HepG2 (cell line): ENCODE measurements at regions not wholly inside any gene's neighbourhood (a gene's known extent, or its start where the extent isn't known, plus 50 kb on each side); places are given as distances from the start of the nearest gene placed in this dataset.

Experiments
- FOXP1 ChIP-seq, 2 experiments: fragments of 450-650 bp in 1 of 2; IDR thresholded peaks; 2 replicates each; pipeline ENCODE4 v1.6.1; 2017 to 2018; ENCODE audit warnings: antibody characterized with exemption in 1 of 2
- HNRNPUL1 ChIP-seq: fragments of 200-400 bp; formaldehyde crosslinking; IDR thresholded peaks from 2 replicates; pipeline ENCODE4 v1.6.1; 2017; ENCODE audit warnings: low read depth, mild to moderate bottlenecking, low read length, moderate library complexity
- JUNB ChIP-seq: sonication (generic); formaldehyde crosslinking; IDR thresholded peaks from 2 replicates; pipeline ENCODE4 v1.8.0; 2022; ENCODE audit warnings: missing genetic modification reagents, mild to moderate bottlenecking, borderline replicate concordance
- KAT7 ChIP-seq: IDR thresholded peaks from 2 replicates; pipeline ENCODE4 v1.6.1; 2018; ENCODE audit warnings: borderline replicate concordance, missing compliant biosample characterization
- MTA3 ChIP-seq: sonication (generic); formaldehyde crosslinking; IDR thresholded peaks from 2 replicates; pipeline ENCODE4 v1.4.0; 2020; ENCODE audit warnings: missing genetic modification reagents
- MZF1 ChIP-seq: sonication (generic); formaldehyde crosslinking; IDR thresholded peaks from 2 replicates; pipeline ENCODE4 v1.8.1; 2023; ENCODE audit warnings: mild to moderate bottlenecking, missing genetic modification reagents, borderline replicate concordance
- RARG ChIP-seq: sonication (generic); formaldehyde crosslinking; IDR thresholded peaks from 2 replicates; pipeline ENCODE4 v1.4.0; 2020; ENCODE audit warnings: low read depth, mild to moderate bottlenecking, missing genetic modification reagents
- SIN3B ChIP-seq: fragments of 150-350 bp; IDR thresholded peaks from 2 replicates; pipeline ENCODE4 v1.6.1; 2014; ENCODE audit warnings: low read length
- SP4 ChIP-seq: sonication (generic); formaldehyde crosslinking; IDR thresholded peaks from 2 replicates; pipeline ENCODE4 v1.8.1; 2023; ENCODE audit warnings: mild to moderate bottlenecking, missing genetic modification reagents
- YY1 ChIP-seq: IDR thresholded peaks from 2 replicates; pipeline ENCODE4 v1.6.1; 2011; ENCODE audit warnings: low read length, low read depth, moderate library complexity, mild to moderate bottlenecking; ENCODE audit not compliant: insufficient read depth, insufficient replicate concordance
- ZBTB42 ChIP-seq: sonication (generic); formaldehyde crosslinking; IDR thresholded peaks from 2 replicates; pipeline ENCODE4 v1.5.0; 2020; ENCODE audit warnings: mild to moderate bottlenecking, missing genetic modification reagents
- ZNF343 ChIP-seq: sonication (generic); formaldehyde crosslinking; IDR thresholded peaks from 2 replicates; pipeline ENCODE4 v1.4.0; 2020; ENCODE audit warnings: mild to moderate bottlenecking, missing genetic modification reagents
- ZNF383 ChIP-seq: sonication (generic); formaldehyde crosslinking; IDR thresholded peaks from 2 replicates; pipeline ENCODE4 v1.4.0; 2020; ENCODE audit warnings: missing genetic modification reagents, mild to moderate bottlenecking, borderline replicate concordance
- ZNF543 ChIP-seq: sonication (generic); formaldehyde crosslinking; IDR thresholded peaks from 2 replicates; pipeline ENCODE4 v1.4.0; 2020; ENCODE audit warnings: mild to moderate bottlenecking, missing genetic modification reagents
- ZNF772 ChIP-seq: sonication (generic); formaldehyde crosslinking; IDR thresholded peaks from 2 replicates; pipeline ENCODE4 v1.5.0; 2020; ENCODE audit warnings: mild to moderate bottlenecking, missing genetic modification reagents
- ZNF792 ChIP-seq: IDR thresholded peaks from 2 replicates; pipeline ENCODE4 v1.6.1; 2016
- TF ChIP-seq, protein P1 (sequence below): sonication (generic); formaldehyde crosslinking; IDR thresholded peaks from 2 replicates; pipeline ENCODE4 v1.5.0; 2020; ENCODE audit warnings: missing genetic modification reagents, mild to moderate bottlenecking, borderline replicate concordance
- TF ChIP-seq, protein P2 (sequence below): IDR thresholded peaks from 2 replicates; pipeline ENCODE4 v1.6.1; 2018; ENCODE audit warnings: missing genetic modification reagents, mild to moderate bottlenecking, missing compliant biosample characterization
- TF ChIP-seq, protein P3 (sequence below): sonication (generic); formaldehyde crosslinking; conservative IDR thresholded peaks from 2 replicates; pipeline ENCODE4 v1.5.0; 2020; ENCODE audit warnings: missing genetic modification reagents
- TF ChIP-seq, protein P4 (sequence below): sonication (generic); formaldehyde crosslinking; IDR thresholded peaks from 2 replicates; pipeline ENCODE4 v1.4.0; 2020; ENCODE audit warnings: mild to moderate bottlenecking, missing genetic modification reagents
- TF ChIP-seq, protein P5 (sequence below): sonication (generic); IDR thresholded peaks from 2 replicates; pipeline ENCODE4 v1.6.1; 2016; ENCODE audit warnings: low read depth, borderline replicate concordance
- TF ChIP-seq, protein P6 (sequence below): sonication (generic); formaldehyde crosslinking; IDR thresholded peaks from 2 replicates; pipeline ENCODE4 v1.8.1; 2022; ENCODE audit warnings: mild to moderate bottlenecking, missing genetic modification reagents
- TF ChIP-seq, protein P7 (sequence below): sonication (generic); formaldehyde crosslinking; IDR thresholded peaks from 2 replicates; pipeline ENCODE4 v1.4.0; 2020; ENCODE audit warnings: missing genetic modification reagents

DNA sequence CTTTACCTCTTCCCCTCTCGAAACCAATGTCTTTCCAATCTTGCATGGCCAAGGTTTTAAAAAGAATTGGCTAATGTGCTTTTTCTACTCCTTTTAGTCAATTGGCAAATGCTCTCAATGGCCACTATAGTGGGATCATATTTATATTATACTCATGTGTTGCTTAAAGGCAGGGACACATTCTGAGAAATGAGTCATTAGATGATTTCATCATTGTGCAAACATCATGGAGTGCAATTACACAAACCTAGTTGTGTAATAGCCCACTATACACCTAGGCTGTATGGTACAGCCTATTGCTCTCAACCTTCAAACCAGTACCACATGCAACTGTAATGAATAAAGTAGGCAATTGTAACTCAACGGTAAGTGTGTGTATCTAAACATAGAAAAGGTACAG, 180.9 kb downstream of the HS3ST3A1 start (continued):
- TF ChIP-seq, protein P1, sequence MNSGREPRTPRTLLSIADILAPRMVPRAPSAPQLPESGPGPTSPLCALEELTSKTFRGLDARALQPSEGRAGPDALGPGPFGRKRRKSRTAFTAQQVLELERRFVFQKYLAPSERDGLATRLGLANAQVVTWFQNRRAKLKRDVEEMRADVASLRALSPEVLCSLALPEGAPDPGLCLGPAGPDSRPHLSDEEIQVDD (CRISPR knock-in tag) = no peak
- TF ChIP-seq SP4 (CRISPR knock-in tag) (no peak), ZNF772 (CRISPR knock-in tag) (no peak), SIN3B (no peak), MTA3 (CRISPR knock-in tag) (no peak), ZNF383 (CRISPR knock-in tag) (no peak), HNRNPUL1 (no peak), ZBTB42 (CRISPR knock-in tag) (no peak), KAT7 (CRISPR knock-in tag) (no peak), FOXP1 (IDR thresholded peaks at IDR 0.05) (no peak), FOXP1 (CRISPR knock-in tag; IDR thresholded peaks at IDR 0.05) (peak; percentile 88), ZNF792 (peak; percentile 93; the same call in 1 of the 2 replicates), ZNF543 (CRISPR knock-in tag) (no peak), MZF1 (CRISPR knock-in tag) (no peak), YY1 (no peak), RARG (CRISPR knock-in tag) (no peak), JUNB (CRISPR knock-in tag) (peak; percentile 98), ZNF343 (no peak)
- TF ChIP-seq, protein P2, sequence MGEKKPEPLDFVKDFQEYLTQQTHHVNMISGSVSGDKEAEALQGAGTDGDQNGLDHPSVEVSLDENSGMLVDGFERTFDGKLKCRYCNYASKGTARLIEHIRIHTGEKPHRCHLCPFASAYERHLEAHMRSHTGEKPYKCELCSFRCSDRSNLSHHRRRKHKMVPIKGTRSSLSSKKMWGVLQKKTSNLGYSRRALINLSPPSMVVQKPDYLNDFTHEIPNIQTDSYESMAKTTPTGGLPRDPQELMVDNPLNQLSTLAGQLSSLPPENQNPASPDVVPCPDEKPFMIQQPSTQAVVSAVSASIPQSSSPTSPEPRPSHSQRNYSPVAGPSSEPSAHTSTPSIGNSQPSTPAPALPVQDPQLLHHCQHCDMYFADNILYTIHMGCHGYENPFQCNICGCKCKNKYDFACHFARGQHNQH = no peak; the same call in 1 of the 2 replicates
- TF ChIP-seq, protein P3, sequence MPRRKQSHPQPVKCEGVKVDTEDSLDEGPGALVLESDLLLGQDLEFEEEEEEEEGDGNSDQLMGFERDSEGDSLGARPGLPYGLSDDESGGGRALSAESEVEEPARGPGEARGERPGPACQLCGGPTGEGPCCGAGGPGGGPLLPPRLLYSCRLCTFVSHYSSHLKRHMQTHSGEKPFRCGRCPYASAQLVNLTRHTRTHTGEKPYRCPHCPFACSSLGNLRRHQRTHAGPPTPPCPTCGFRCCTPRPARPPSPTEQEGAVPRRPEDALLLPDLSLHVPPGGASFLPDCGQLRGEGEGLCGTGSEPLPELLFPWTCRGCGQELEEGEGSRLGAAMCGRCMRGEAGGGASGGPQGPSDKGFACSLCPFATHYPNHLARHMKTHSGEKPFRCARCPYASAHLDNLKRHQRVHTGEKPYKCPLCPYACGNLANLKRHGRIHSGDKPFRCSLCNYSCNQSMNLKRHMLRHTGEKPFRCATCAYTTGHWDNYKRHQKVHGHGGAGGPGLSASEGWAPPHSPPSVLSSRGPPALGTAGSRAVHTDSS (CRISPR knock-in tag) = no peak
- TF ChIP-seq, protein P4, sequence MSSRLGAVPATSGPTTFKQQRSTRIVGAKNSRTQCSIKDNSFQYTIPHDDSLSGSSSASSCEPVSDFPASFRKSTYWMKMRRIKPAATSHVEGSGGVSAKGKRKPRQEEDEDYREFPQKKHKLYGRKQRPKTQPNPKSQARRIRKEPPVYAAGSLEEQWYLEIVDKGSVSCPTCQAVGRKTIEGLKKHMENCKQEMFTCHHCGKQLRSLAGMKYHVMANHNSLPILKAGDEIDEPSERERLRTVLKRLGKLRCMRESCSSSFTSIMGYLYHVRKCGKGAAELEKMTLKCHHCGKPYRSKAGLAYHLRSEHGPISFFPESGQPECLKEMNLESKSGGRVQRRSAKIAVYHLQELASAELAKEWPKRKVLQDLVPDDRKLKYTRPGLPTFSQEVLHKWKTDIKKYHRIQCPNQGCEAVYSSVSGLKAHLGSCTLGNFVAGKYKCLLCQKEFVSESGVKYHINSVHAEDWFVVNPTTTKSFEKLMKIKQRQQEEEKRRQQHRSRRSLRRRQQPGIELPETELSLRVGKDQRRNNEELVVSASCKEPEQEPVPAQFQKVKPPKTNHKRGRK (CRISPR knock-in tag) = no peak
- TF ChIP-seq, protein P5, sequence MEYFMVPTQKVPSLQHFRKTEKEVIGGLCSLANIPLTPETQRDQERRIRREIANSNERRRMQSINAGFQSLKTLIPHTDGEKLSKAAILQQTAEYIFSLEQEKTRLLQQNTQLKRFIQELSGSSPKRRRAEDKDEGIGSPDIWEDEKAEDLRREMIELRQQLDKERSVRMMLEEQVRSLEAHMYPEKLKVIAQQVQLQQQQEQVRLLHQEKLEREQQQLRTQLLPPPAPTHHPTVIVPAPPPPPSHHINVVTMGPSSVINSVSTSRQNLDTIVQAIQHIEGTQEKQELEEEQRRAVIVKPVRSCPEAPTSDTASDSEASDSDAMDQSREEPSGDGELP = no peak
- TF ChIP-seq, protein P6, sequence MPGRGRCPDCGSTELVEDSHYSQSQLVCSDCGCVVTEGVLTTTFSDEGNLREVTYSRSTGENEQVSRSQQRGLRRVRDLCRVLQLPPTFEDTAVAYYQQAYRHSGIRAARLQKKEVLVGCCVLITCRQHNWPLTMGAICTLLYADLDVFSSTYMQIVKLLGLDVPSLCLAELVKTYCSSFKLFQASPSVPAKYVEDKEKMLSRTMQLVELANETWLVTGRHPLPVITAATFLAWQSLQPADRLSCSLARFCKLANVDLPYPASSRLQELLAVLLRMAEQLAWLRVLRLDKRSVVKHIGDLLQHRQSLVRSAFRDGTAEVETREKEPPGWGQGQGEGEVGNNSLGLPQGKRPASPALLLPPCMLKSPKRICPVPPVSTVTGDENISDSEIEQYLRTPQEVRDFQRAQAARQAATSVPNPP = no peak
- TF ChIP-seq, protein P7, sequence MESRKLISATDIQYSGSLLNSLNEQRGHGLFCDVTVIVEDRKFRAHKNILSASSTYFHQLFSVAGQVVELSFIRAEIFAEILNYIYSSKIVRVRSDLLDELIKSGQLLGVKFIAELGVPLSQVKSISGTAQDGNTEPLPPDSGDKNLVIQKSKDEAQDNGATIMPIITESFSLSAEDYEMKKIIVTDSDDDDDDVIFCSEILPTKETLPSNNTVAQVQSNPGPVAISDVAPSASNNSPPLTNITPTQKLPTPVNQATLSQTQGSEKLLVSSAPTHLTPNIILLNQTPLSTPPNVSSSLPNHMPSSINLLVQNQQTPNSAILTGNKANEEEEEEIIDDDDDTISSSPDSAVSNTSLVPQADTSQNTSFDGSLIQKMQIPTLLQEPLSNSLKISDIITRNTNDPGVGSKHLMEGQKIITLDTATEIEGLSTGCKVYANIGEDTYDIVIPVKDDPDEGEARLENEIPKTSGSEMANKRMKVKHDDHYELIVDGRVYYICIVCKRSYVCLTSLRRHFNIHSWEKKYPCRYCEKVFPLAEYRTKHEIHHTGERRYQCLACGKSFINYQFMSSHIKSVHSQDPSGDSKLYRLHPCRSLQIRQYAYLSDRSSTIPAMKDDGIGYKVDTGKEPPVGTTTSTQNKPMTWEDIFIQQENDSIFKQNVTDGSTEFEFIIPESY (CRISPR knock-in tag) = peak; percentile 49; the same call in 1 of the 2 replicates
